Epithelial cell of prostate (primary cell): ENCODE measurements at regions not wholly inside any gene's neighbourhood (a gene's known extent, or its start where the extent isn't known, plus 50 kb on each side); places are given as distances from the start of the nearest gene placed in this dataset.

ENCODE experiments used
- DNase-seq: peaks from one replicate; pipeline ENCODE4 v3.0.0-alpha.2; 2011; ENCODE audit warnings: low read depth, low spot score
- H3K27ac ChIP-seq: fragments of 450-650 bp; 2 replicates; pipeline ENCODE4 v1.5.1; 2017; ENCODE audit warnings: mild to moderate bottlenecking

GRCh38 chr2:66782780-66783361 is 347.9 kb downstream of the MEIS1 start:
- H3K27ac ChIP-seq = no peak overlapping the region
- DNase-seq = no peak

- peak overlapping the region; percentile 47 for H3K27ac ChIP-seq
- peak; percentile 91 for DNase-seq
These were observed 354.8 kb downstream of the MEIS1 start for GRCh38 chr2:66789741-66790140.

- peak overlapping the region; percentile 47 for H3K27ac ChIP-seq
- DNase-seq = peak; percentile 34
These were observed 355.8 kb downstream of the MEIS1 start for GRCh38 chr2:66790651-66791181.

- DNase-seq = no peak
- H3K27ac ChIP-seq = no peak overlapping the region
These were observed 359.1 kb downstream of the MEIS1 start for GRCh38 chr2:66794070-66794469.

GRCh38 chr2:66794551-66794950 is 359.6 kb downstream of the MEIS1 start:
- no peak overlapping the region for H3K27ac ChIP-seq
- DNase-seq = no peak

GRCh38 chr2:66802877-66803276 is 368.0 kb downstream of the MEIS1 start:
- DNase-seq = no peak
- no peak overlapping the region for H3K27ac ChIP-seq

GRCh38 chr2:66803726-66804125 is 368.8 kb downstream of the MEIS1 start:
- DNase-seq = no peak
- no peak overlapping the region for H3K27ac ChIP-seq

- no peak for DNase-seq
- no peak overlapping the region for H3K27ac ChIP-seq
These were observed 370.3 kb downstream of the MEIS1 start for GRCh38 chr2:66805016-66805865.

- DNase-seq = no peak
- H3K27ac ChIP-seq = no peak overlapping the region
These were observed 371.0 kb downstream of the MEIS1 start for GRCh38 chr2:66805968-66806367.

GRCh38 chr2:66813525-66813924 is 378.6 kb downstream of the MEIS1 start:
- H3K27ac ChIP-seq = no peak overlapping the region
- DNase-seq = no peak

- no peak for DNase-seq
- no peak overlapping the region for H3K27ac ChIP-seq
These were observed 379.1 kb downstream of the MEIS1 start for GRCh38 chr2:66813976-66814375.

GRCh38 chr2:66814916-66815315 is 380.0 kb downstream of the MEIS1 start:
- DNase-seq = no peak
- no peak overlapping the region for H3K27ac ChIP-seq

- no peak overlapping the region for H3K27ac ChIP-seq
- DNase-seq = no peak
These were observed 381.0 kb downstream of the MEIS1 start for GRCh38 chr2:66815886-66816285.

GRCh38 chr2:66821168-66821567 is 386.2 kb downstream of the MEIS1 start:
- DNase-seq = no peak
- H3K27ac ChIP-seq = no peak overlapping the region

- DNase-seq = no peak
- no peak overlapping the region for H3K27ac ChIP-seq
These were observed 387.3 kb downstream of the MEIS1 start for GRCh38 chr2:66822186-66822585.

GRCh38 chr2:66824926-66825325 is 390.0 kb downstream of the MEIS1 start:
- no peak for DNase-seq

GRCh38 chr2:66827851-66828250 is 392.9 kb downstream of the MEIS1 start:
- H3K27ac ChIP-seq = no peak overlapping the region
- DNase-seq = no peak

More at GRCh38 chr2:66824926-66825325, 390.0 kb downstream of the MEIS1 start:
- no peak overlapping the region for H3K27ac ChIP-seq

- H3K27ac ChIP-seq = no peak overlapping the region
- no peak for DNase-seq
These were observed 394.0 kb downstream of the MEIS1 start for GRCh38 chr2:66828876-66829275.

- H3K27ac ChIP-seq = no peak overlapping the region
- no peak for DNase-seq
These were observed 396.0 kb downstream of the MEIS1 start for GRCh38 chr2:66830881-66831280.

- DNase-seq = no peak
- no peak overlapping the region for H3K27ac ChIP-seq
These were observed 397.9 kb downstream of the MEIS1 start for GRCh38 chr2:66832646-66833435.

GRCh38 chr2:66834859-66835258 is 399.9 kb downstream of the MEIS1 start:
- H3K27ac ChIP-seq = no peak overlapping the region
- DNase-seq = no peak
